GM19468 (cell line): ENCODE measurements at regions not wholly inside any gene's neighbourhood (a gene's known extent, or its start where the extent isn't known, plus 50 kb on each side); places are given as distances from the start of the nearest gene placed in this dataset.
A peak's percentile ranks its signal among the peaks of the same experiment; 100 is the strongest.
"Not testable (repeated sequence)": the region's sequence is repeated elsewhere in the genome, so short reads cannot be mapped to it uniquely, and the experiment has no call there.

Source experiments
- ATAC-seq: cut with Tn5 transposase; IDR thresholded peaks from one replicate; pipeline ENCODE4 v1.9.1; 2021; ENCODE audit warnings: mild to moderate bottlenecking, moderate library complexity, moderate number of reproducible peaks; ENCODE audit not compliant: unreplicated experiment; ENCODE audit errors: extremely low read depth

DNA sequence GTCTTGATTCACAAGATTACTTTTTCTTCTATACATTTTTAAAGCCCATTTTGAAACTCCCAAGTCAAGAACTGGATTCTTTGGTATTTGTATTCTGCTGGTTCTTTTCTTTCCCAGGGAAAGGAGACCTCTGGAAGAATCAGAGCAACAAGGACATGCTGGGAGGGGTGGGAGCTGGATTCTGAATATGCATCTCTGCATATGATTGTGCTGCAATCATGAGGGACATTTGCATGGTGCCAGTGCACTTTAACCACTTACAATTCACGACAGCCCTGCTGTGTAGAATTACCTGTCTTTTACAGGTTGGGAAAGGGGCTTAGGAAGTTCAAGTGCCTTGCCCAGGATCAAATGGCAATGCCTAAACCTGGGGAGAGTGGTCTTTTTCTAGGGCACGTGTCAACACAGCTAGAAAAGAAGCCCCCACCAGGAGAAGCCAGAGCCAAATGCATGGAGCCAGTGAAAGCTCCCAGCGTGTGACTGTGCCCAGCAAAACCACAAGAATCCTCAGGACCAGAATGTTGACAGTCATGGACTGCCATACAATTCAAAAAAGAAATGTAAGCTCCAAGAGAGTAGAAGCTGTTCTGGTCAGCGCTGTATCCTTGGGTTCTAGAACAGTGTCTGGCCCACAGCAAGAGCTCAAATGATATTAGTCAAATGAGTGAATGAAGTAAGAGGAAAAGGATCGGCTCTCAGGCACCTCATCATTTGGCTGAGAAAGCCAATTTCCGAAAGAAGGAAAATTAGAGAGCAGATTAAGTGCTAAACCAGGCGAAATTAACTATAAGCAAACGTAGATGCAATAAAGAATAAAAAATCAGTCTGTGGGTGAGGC is 84.5 kb upstream of the MEF2A start:
- ATAC-seq = no peak

- no peak for ATAC-seq
These were observed 83.9 kb upstream of the MEF2A start for GRCh38 chr15:99481951-99482230.

DNA sequence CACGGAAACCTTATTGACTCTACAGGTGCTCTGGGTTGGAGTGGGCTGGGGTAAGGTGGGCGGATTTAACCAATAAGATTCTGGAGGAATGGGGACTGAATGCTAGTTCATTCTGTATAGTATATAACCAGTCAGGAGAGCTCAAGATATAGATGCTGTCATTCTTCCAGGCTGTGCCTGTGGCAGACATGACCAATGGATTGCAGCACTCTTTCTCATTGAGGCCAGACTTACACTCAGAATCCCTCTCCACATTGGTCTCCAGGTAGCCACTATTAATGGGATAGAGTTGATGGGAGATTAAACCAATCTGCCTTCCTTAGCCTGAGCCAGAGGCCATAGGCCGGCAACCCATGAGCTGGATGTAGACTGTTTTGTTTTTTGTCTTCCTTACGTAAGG is 82.8 kb upstream of the MEF2A start:
- no peak for ATAC-seq

DNA sequence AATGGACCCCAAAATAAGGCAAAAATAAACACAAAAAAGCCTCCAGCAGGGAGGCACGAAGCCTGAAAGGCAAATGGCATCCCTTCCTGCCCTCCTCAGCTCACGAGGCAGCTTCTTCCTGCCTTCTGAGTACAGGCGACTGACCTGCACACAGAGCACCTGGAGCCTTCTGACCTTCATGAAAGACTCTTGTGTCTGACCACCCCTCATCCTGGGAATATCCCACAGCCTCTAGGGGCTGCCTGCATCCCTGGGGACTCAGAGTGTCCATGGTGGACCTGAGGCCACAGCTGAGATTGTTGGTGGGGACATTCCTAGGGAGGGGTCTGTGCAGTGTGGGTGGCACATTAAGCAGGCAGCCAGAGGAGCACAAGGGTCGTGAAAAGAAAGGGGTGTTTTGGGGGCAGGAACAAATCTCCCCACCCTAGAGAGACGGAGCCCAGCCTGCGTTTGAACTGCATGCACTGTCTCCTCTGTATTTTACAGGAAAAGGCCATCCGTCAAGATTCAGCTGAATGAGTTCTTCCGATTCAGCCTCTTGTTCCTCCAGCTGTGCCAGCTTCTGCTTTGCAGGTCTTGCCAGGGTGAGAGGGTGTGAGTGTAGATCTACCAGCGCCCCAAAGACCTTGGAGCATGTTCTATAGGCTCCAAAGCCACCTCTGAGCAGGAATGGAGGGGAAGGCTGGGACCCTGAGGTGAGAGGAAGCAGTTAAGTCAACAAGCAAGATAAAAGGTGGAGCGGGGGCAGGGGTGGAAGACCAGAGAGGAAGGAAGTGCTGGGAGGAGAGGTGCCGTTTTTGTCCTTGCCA is 80.4 kb upstream of the MEF2A start:
- ATAC-seq = no peak

GRCh38 chr15:99485992-99486370 is 79.8 kb upstream of the MEF2A start:
- no peak for ATAC-seq

- no peak for ATAC-seq
These were observed 79.1 kb upstream of the MEF2A start for GRCh38 chr15:99486371-99487336.

- no peak for ATAC-seq
These were observed 78.5 kb upstream of the MEF2A start for GRCh38 chr15:99487337-99487730.

- no peak for ATAC-seq
These were observed 73.5 kb upstream of the MEF2A start for GRCh38 chr15:99492275-99492674.

DNA sequence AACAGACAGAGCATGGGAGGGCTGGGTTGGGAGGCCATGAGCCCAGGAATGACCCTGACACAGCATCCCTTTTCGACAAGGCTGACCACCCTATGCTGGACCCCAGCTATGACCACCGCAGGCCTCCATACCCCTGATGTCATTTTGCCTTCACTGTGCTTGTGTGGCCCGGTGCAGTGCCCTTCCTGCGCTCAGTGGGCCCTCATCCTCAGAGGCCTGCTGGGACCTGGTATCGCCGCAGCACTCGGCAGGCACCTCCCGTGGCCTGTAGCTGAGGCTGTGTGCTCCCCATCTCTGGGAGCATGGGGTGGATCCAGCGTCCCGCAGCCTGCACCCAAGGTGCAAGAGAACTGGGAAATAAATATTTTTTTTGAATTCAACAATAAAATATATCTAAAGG is 73.1 kb upstream of the MEF2A start:
- no peak for ATAC-seq

DNA sequence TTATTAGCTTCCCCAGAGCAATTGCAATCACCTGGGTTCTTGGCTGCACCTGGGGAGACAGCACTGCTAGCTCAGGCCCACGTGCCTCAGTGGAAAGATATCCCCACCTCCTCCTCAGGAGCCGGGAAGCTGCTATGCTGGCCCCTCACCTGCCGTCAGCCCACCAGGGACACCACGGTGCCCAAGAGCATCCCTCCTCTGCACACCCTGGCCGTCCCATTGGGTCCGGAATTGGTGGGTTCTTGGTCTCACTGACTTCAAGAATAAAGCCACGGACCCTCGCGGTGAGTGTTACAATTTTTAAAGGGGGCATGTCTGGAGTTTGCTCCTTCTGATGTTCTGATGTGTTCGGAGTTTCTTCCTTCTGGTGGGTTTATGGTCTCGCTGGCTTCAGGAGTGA is 72.3 kb upstream of the MEF2A start:
- no peak for ATAC-seq

DNA sequence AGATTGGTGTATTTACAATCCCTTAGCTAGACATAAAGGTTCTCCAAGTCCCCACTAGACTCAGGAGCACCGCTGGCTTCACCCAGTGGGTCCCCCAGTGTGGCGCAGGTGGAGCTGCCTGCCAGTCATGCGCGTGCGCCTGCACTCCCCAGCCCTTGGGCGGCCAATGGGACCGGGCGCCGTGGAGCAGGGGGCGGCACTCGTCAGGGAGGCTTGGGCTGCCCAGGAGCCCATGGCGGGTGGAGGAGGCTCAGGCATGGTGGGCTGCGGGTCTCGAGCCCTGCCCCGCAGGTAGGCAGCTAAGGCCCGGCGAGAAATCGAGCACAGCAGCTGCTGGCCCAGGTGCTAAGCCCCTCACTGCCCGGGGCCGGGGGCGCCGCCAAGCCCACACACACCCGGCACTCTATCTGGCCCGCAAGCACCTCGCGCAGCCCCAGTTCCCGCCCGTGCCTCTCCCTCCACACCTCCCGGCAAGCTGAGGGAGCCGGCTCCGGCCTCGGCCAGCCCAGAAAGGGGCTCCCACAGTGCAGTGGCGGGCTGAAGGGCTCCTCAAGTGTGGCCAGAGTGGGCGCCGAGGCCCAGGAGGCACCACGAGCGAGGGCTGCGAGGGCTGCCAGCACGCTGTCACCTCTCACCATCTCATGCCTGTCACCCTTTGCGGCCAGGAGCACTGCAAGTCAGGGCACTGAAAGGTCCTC is 71.1 kb upstream of the MEF2A start:
- not testable (repeated sequence) for ATAC-seq

DNA sequence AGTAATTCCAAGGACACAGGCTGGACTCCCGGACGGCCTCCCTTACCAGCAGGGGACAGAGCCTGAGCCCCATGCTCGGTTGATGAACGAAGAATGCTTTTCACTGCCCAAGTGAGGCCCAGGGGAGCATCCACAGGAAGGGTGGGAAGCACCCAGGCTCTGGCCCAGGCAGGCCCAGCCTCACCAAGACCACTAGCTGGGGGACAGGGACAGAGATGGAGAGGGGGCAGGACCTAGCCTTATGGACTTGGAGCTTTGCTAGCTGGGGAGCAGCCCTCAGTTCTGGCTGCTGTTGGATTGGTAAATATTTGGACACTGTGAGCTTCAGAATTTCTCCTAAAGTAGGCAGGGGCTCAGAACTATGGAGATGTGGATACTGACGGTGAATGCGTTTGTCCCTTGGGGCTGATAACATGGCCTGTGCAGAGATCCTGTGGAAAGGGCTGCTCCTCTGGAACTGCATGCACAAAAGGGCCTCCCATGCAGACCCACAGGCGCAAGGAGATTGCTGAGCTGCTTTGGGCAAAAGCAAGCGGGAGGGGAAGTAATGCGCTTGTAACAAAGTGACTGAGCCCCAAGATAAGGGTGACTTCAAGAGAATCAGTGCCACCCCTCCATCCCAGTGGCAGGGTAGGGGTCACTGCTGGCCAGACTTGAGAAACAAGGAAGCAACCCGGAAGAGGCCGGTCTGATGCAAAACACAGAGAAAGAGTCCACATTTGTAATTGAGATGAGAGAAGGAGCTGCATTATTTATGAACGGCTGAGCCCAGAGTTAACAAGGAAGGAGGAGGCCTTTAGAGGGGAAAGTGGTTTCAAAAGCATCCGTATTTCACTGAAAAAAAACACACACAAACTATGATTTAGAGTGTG is 70.1 kb upstream of the MEF2A start:
- no peak for ATAC-seq

GRCh38 chr15:99496302-99496629 is 69.5 kb upstream of the MEF2A start:
- no peak for ATAC-seq

DNA sequence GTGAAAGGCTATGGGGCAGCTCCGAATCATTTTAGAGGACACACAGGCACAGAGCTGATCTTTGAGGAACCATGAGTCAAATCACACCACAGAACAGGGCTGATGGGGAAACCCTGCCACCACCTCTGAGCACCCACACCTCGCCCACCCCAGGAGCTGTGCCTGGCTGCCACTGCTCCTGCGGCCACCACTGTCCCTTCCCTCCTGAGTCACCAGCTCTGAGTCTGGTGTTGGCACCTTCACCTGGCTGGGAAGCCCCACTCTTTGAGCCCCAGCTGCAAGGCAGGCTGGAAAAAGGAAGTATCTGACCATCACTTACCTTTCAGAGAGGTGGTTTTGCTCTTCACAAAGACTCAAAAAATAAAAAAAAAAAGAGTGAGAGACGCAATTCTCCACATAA is 63.6 kb upstream of the MEF2A start:
- peak; percentile 34 for ATAC-seq

DNA sequence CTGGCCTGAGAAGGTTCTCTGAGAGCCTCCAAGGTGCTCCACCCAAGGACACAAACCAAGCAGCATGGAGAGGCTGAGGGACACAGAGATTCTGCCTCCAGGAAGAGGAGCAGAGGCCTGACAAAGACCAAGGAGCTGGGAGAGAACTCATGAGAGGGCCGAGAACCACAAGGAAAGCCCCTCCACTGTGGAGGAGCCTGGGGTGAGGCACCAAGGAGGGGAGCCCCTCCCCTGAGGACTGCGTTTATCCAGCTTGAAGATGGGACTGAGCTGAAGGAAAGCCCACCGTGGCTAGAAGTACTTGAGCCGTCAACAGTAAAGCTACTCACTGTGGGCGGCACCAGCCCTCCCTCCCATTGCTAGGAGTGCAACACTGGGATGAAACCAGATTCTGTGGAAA is 63.1 kb upstream of the MEF2A start:
- ATAC-seq = no peak

- ATAC-seq = no peak
These were observed 62.4 kb upstream of the MEF2A start for GRCh38 chr15:99503411-99503810.

DNA sequence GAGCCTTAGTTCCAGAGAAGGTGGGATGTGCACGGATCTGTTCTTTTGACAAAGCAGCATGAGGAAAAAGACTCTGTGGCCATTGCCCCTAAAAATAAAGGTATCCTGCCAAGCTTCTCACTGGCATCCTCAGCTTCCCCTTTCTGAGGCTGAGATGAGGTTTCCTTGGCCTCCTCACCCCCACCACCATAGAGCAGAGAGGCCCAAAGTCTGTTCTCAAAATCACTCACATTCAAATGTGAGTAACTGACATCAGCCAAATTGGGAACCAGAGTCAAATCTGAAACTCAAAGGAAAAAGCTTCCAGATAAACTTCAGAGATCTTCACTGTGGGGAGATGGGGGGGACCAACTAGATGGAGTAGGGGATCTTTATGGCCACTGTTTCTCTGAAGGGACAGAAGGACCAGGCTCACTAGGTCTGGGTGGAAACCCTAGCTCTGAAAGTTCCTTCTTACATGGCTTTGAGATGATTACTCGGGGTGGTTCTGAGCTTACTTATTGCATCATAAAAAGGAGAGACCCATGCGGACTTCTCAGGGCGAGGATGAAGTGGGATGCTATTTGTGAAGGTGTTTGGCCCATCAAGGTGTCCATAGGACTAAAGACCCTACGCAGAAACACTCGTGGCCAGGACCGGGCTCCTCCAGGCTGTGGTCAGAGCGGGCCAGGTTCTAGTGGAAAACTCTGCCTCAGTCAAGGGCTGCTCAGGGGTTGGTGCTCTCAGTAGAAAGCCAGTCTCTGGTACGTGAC is 61.5 kb upstream of the MEF2A start:
- no peak for ATAC-seq

- ATAC-seq = peak; percentile 24
These were observed 60.8 kb upstream of the MEF2A start for GRCh38 chr15:99504823-99505551.
